ENCODE measurements at regions not wholly inside any gene's neighbourhood (a gene's known extent, or its start where the extent isn't known, plus 50 kb on each side); places are given as distances from the start of the nearest gene placed in this dataset.

GRCh38 chr13:29710511-29710910 is 115.0 kb upstream of the SLC7A1 start:
- TF ChIP-seq YY1 (IDR thresholded peaks at IDR 0.05; ENCODE audit: low read depth) (no peak), RAD21 (IDR thresholded peaks at IDR 0.05; ENCODE audit: low read length) (no peak), FOXM1 (IDR thresholded peaks at IDR 0.05; ENCODE audit: low read depth) (no peak), REST (IDR thresholded peaks at IDR 0.05; ENCODE audit: low read depth, low read length) (no peak), GATA2 (CRISPR knock-in tag; IDR thresholded peaks at IDR 0.05) (no peak), CTCF (IDR thresholded peaks at IDR 0.05) (no peak), MAX (IDR thresholded peaks at IDR 0.05; ENCODE audit: low read depth) (no peak), RCOR1 (IDR thresholded peaks at IDR 0.05; ENCODE audit: low read length) (no peak), GABPA (IDR thresholded peaks at IDR 0.05; ENCODE audit: low read depth) (no peak), SIN3A (IDR thresholded peaks at IDR 0.05; ENCODE audit: borderline replicate concordance, low read depth, low read length) (no peak), TCF12 (IDR thresholded peaks at IDR 0.05) (no peak), ELF1 (IDR thresholded peaks at IDR 0.05) (no peak), EZH2phosphoT487 (IDR thresholded peaks at IDR 0.05; ENCODE audit: borderline replicate concordance, low read depth) (no peak), EP300 (IDR thresholded peaks at IDR 0.05; ENCODE audit: borderline replicate concordance in 1 of 2, low read depth in 1 of 2, low read length in 1 of 2) (no peak)

All from SK-N-SH (cell line).